Panc1 (cell line): ENCODE measurements at regions not wholly inside any gene's neighbourhood (a gene's known extent, or its start where the extent isn't known, plus 50 kb on each side); places are given as distances from the start of the nearest gene placed in this dataset.

Experiments
- TF ChIP-seq, protein P1 (sequence below): fragments of 450-650 bp; IDR thresholded peaks from 2 replicates; pipeline ENCODE4 v1.5.1; 2017; ENCODE audit warnings: mild to moderate bottlenecking
- TF ChIP-seq, protein P2 (sequence below), 2 experiments: IDR thresholded peaks; 2 replicates each; pipeline ENCODE4 v1.6.1; 2011 to 2012; ENCODE audit warnings: low read depth in 2 of 2, control low read depth in 1 of 2, low read length in 1 of 2, mild to moderate bottlenecking in 1 of 2, moderate library complexity in 1 of 2; ENCODE audit not compliant: insufficient read depth in 1 of 2

DNA sequence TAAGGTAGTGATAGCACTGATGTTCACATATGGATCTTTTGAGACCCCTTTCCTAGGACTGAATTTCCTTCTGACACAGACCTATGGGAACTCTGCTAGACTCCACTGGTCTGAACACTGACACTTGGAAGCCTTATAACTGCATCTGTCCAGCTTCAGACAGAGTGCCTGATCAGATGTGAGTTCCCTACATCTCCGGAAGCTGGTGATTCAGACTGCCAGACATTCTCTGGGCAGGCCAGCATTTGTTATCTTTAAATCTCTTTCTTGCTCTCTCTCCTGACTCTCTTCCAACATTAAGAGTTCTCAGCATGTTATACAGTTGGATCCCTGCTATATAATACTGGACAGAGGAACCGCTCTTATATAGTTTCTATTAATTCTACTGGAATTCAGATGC is 408.5 kb downstream of the ZEB2 start:
- TF ChIP-seq, protein P1, sequence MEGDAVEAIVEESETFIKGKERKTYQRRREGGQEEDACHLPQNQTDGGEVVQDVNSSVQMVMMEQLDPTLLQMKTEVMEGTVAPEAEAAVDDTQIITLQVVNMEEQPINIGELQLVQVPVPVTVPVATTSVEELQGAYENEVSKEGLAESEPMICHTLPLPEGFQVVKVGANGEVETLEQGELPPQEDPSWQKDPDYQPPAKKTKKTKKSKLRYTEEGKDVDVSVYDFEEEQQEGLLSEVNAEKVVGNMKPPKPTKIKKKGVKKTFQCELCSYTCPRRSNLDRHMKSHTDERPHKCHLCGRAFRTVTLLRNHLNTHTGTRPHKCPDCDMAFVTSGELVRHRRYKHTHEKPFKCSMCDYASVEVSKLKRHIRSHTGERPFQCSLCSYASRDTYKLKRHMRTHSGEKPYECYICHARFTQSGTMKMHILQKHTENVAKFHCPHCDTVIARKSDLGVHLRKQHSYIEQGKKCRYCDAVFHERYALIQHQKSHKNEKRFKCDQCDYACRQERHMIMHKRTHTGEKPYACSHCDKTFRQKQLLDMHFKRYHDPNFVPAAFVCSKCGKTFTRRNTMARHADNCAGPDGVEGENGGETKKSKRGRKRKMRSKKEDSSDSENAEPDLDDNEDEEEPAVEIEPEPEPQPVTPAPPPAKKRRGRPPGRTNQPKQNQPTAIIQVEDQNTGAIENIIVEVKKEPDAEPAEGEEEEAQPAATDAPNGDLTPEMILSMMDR = no peak
- TF ChIP-seq, protein P2, sequence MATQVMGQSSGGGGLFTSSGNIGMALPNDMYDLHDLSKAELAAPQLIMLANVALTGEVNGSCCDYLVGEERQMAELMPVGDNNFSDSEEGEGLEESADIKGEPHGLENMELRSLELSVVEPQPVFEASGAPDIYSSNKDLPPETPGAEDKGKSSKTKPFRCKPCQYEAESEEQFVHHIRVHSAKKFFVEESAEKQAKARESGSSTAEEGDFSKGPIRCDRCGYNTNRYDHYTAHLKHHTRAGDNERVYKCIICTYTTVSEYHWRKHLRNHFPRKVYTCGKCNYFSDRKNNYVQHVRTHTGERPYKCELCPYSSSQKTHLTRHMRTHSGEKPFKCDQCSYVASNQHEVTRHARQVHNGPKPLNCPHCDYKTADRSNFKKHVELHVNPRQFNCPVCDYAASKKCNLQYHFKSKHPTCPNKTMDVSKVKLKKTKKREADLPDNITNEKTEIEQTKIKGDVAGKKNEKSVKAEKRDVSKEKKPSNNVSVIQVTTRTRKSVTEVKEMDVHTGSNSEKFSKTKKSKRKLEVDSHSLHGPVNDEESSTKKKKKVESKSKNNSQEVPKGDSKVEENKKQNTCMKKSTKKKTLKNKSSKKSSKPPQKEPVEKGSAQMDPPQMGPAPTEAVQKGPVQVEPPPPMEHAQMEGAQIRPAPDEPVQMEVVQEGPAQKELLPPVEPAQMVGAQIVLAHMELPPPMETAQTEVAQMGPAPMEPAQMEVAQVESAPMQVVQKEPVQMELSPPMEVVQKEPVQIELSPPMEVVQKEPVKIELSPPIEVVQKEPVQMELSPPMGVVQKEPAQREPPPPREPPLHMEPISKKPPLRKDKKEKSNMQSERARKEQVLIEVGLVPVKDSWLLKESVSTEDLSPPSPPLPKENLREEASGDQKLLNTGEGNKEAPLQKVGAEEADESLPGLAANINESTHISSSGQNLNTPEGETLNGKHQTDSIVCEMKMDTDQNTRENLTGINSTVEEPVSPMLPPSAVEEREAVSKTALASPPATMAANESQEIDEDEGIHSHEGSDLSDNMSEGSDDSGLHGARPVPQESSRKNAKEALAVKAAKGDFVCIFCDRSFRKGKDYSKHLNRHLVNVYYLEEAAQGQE (IDR thresholded peaks at IDR 0.05; ENCODE audit: insufficient read depth in 1 of 2, low read depth in 2 of 2, low read length in 1 of 2) = no peak
